A549 (cell line): ENCODE measurements at regions not wholly inside any gene's neighbourhood (a gene's known extent, or its start where the extent isn't known, plus 50 kb on each side); places are given as distances from the start of the nearest gene placed in this dataset.
A peak's percentile ranks its signal among the peaks of the same experiment; 100 is the strongest.

ENCODE experiments used
- ATAC-seq, 2 experiments: fragments of 200-7000 bp in 1 of 2; fragments of >200 bp in 1 of 2; cut with Nextera tagmentation in 1 of 2; cut with Tn5 transposase in 1 of 2; 3 replicates each; pipeline versions ENCODE4 v1.8.0 to v1.9.1; 2018 to 2020; ENCODE audit warnings: mild to moderate bottlenecking in 1 of 2, moderate library complexity in 1 of 2
- CTCF ChIA-PET: fragments of 300-600 bp; sonication (Branson Sonifier 250); formaldehyde crosslinking; extraction: SDS; loops from one replicate; lab custom pipeline; 2021; ENCODE audit warnings: antibody characterized with exemption, inconsistent platforms; lab: Yijun Ruan, JAX
- POLR2A ChIA-PET: fragments of 350-600 bp; formaldehyde crosslinking; extraction: SDS; loops from one replicate; lab custom pipeline; 2021; ENCODE audit warnings: antibody characterized with exemption, inconsistent platforms; lab: Yijun Ruan, JAX
- DNase-seq, 2 experiments: peaks; one replicate each; pipeline versions ENCODE4 v3.0.0 to v3.0.0-alpha.2; 2011 to 2016; ENCODE audit warnings: low read depth in 1 of 2, low spot score in 1 of 2
- FAIRE-seq: peaks from 2 replicates; lab custom pipeline; 2011; peaks lifted over from hg19 to GRCh38; lab: Jason Lieb, UNC
- H3K27ac ChIP-seq, 2 experiments: fragments of >200 bp; sonication (Bioruptor Twin); formaldehyde crosslinking; 3 replicates each; pipeline ENCODE4 v1.5.1; 2016 to 2017
- H3K4me1 ChIP-seq: fragments of >200 bp; sonication (Bioruptor Twin); formaldehyde crosslinking; 3 replicates; pipeline ENCODE4 v1.6.1; 2016
- H3K4me2 ChIP-seq: fragments of >200 bp; sonication (Bioruptor Twin); formaldehyde crosslinking; 3 replicates; pipeline ENCODE4 v1.6.1; 2016
- H3K4me3 ChIP-seq: fragments of >200 bp; sonication (Bioruptor Twin); formaldehyde crosslinking; 3 replicates; pipeline ENCODE4 v1.5.1; 2016
- H3K9me3 ChIP-seq: fragments of >200 bp; sonication (Bioruptor Twin); formaldehyde crosslinking; 3 replicates; pipeline ENCODE4 v1.6.1; 2016
- EP300 ChIP-seq, 2 experiments: fragments of >200 bp; sonication (Bioruptor Twin); formaldehyde crosslinking; IDR thresholded peaks; 2 replicates in 1 of 2; 3 replicates in 1 of 2; pipeline ENCODE4 v1.6.1; 2016 to 2017
- FOXS1 ChIP-seq: fragments of 250-450 bp; sonication (Bioruptor Pico); IDR thresholded peaks from 2 replicates; pipeline ENCODE4 v1.5.0; 2020; ENCODE audit warnings: mild to moderate bottlenecking, moderate library complexity
- GATA3 ChIP-seq: IDR thresholded peaks from 2 replicates; pipeline ENCODE4 v1.6.1; 2012; ENCODE audit warnings: borderline replicate concordance
- HOXB5 ChIP-seq: fragments of 250-450 bp; sonication (Bioruptor Pico); IDR thresholded peaks from 2 replicates; pipeline ENCODE4 v1.5.0; 2020; ENCODE audit warnings: mild to moderate bottlenecking, moderate library complexity
- JUNB ChIP-seq: fragments of >200 bp; sonication (Bioruptor Twin); formaldehyde crosslinking; IDR thresholded peaks from 2 replicates; pipeline ENCODE4 v1.6.1; 2016
- MAFK ChIP-seq: fragments of 450-650 bp; IDR thresholded peaks from 2 replicates; pipeline ENCODE4 v1.6.1; 2014; ENCODE audit not compliant: partially characterized antibody
- RARB ChIP-seq: fragments of 250-450 bp; sonication (Bioruptor Pico); IDR thresholded peaks from 2 replicates; pipeline ENCODE4 v1.8.0; 2021; ENCODE audit warnings: mild to moderate bottlenecking, moderate library complexity
- TP53 ChIP-seq: fragments of 250-450 bp; sonication (Bioruptor Pico); IDR thresholded peaks from 2 replicates; pipeline ENCODE4 v1.5.0; 2021; ENCODE audit warnings: mild to moderate bottlenecking, moderate library complexity
- ZFP36 ChIP-seq: fragments of 450-650 bp; IDR thresholded peaks from 2 replicates; pipeline ENCODE4 v1.6.1; 2014; ENCODE audit warnings: borderline replicate concordance; ENCODE audit not compliant: partially characterized antibody
- ZNF302 ChIP-seq: fragments of 250-450 bp; sonication (Bioruptor Pico); IDR thresholded peaks from 2 replicates; pipeline ENCODE4 v1.9.0; 2021; ENCODE audit warnings: inconsistent platforms, mild to moderate bottlenecking, moderate library complexity
- WGBS: methylation state at CpG from one replicate; pipeline ENCODE4 v1.1.6; 2017; ENCODE audit errors: missing lambda C conversion rate; 5-methylcytosine and 5-hydroxymethylcytosine counted together
- TF ChIP-seq, protein P1 (sequence below): IDR thresholded peaks from 2 replicates; pipeline ENCODE4 v1.6.1; 2012
- TF ChIP-seq, protein P2 (sequence below): fragments of 250-450 bp; sonication (Bioruptor Pico); IDR thresholded peaks from 2 replicates; pipeline ENCODE4 v1.5.0; 2020; ENCODE audit warnings: low read depth, mild to moderate bottlenecking, moderate library complexity
- TF ChIP-seq, protein P3 (sequence below): IDR thresholded peaks from 2 replicates; pipeline ENCODE4 v1.6.1; 2012
- TF ChIP-seq, protein P4 (sequence below): IDR thresholded peaks from 2 replicates; pipeline ENCODE4 v1.6.1; 2012; ENCODE audit warnings: low read depth, borderline replicate concordance
- TF ChIP-seq, protein P5 (sequence below): fragments of 250-450 bp; sonication (Bioruptor Pico); IDR thresholded peaks from 2 replicates; pipeline ENCODE4 v1.5.0; 2021; ENCODE audit warnings: mild to moderate bottlenecking, moderate library complexity, borderline replicate concordance

DNA sequence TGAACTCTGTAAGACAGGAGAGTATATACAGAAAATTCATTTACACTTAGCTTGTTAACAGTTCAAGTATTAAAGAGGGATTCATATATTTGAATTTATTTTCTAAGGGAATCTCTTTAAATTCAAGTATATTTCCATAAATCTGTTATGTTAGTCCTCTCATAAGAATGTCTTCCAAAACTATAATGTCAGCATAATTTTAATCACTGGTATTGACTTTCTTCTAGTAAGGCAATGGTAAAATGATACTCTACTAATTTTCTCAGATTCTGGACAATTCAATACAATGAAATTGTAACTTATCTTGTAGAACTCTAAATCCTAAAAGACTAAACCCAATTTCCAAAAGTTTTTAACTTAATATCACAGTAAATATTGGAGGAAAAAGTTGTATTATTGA is 66.3 kb upstream of the EPHA6 start:
- ChIA-PET POLR2A (no interaction called here), CTCF (no interaction called here)
- FAIRE-seq (no peak), DNase-seq (no peak)
- Histone ChIP-seq H3K4me1 (no peaks in the 10 kb centered on the region), H3K4me3 (no peak overlapping the region), H3K9me3 (no peaks in the 10 kb centered on the region), H3K4me2 (no peak overlapping the region)
- no peak for TF ChIP-seq EP300 (IDR thresholded peaks at IDR 0.05)
- no peak for TF ChIP-seq JUNB
- peak; percentile 71 for TF ChIP-seq MAFK
- TF ChIP-seq, all 56 proteins: peak for 1
- no peak for ATAC-seq
- no peak overlapping the region for H3K27ac ChIP-seq

DNA sequence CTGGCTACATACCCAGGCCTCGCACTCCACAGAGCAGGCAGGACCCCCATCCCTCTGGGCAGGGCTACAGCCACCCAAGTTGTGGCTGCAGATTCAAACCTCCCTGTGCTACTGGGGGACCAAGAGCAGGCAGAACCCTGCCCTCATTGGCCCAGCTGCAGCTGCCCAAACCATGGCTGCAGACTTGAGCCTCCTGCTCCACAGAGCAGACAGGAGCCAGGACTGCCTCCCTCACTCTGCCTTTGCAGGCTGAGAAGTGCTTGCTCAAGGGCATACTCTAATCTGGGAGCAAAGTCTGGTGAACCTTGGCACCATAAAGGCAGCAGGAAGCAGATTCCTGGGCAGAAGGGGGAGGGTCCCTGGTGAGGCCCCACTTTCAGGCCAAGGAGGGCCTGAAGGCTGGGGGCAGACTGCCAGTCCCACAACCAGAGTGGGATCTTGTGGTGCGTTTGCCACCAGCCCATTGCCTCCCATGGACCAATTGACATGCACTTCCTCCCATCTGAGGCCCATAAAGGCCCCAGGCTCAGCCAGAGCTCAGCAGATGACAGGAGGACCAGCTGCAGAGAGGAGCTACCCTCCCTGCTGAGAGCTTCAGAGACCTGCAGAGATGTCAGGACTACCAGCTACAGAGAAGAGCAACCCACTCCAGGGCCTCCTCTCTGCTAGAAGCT is 64.2 kb upstream of the EPHA6 start:
- ChIA-PET POLR2A (no interaction called here), CTCF (no interaction called here)
- ATAC-seq (no peak; a peak in 1 of 6 replicates), FAIRE-seq (no peak), DNase-seq (no peak)
- TF ChIP-seq FOXS1 = no peak
- TF ChIP-seq, protein P1, sequence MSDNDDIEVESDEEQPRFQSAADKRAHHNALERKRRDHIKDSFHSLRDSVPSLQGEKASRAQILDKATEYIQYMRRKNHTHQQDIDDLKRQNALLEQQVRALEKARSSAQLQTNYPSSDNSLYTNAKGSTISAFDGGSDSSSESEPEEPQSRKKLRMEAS = no peak
- 31% methylated on average over 2 of the region's 2 CpGs for WGBS
- Histone ChIP-seq H3K4me2 (no peak overlapping the region), H3K4me3 (no peak overlapping the region), H3K4me1 (no peaks in the 10 kb centered on the region), H3K27ac (no peak overlapping the region), H3K9me3 (no peaks in the 10 kb centered on the region)

DNA sequence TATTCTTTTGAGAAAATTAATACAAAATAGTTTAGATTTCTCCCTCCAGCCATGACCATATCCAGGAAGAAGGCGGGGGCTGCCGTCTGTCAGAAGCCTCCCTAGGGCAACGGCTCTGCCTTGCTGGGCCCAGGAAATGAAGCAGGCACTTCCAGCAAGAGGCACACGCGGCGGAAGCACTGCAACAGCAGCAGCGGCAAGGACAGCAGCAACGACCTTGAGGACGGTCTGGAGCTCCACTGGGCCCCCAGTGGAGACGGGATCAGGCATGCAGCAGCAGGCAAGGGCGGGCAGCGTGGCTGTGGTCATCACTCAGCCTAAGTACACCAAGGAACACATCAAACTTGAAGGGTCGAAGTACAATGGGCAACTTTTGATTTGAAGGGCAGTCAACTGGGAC is 61.3 kb upstream of the EPHA6 start:
- 44% methylated on average over 10 of the region's 13 CpGs for WGBS

DNA sequence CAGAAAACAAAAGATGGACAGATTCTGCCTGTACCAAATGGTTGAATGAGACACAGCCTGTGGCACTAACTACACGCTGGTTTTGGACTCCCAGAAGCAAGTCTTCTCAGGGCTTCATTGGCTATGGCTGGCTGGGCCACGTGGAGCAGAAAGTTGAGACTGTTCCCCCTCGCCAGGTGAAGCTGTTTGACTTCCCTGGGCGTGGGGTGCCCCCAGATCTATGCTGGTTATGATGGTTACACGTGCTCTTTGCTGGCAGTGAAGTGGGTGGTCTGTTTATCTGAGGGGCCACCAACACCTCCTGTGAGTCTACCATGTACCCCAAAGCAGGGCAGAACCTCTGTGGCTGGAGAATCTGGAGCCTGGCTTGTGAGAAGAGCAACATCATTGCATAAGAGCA is 60.3 kb upstream of the EPHA6 start:
- no peak overlapping the region for H3K4me2 ChIP-seq
- ChIA-PET CTCF (no interaction called here), POLR2A (no interaction called here)
- 6% methylated on average over 5 of the region's 5 CpGs for WGBS
- TF ChIP-seq GATA3 (no peak), ZNF302 (CRISPR knock-in tag) (no peak), RARB (CRISPR knock-in tag) (no peak), TP53 (CRISPR knock-in tag) (no peak), HOXB5 (no peak), ZFP36 (no peak)
- TF ChIP-seq, protein P2, sequence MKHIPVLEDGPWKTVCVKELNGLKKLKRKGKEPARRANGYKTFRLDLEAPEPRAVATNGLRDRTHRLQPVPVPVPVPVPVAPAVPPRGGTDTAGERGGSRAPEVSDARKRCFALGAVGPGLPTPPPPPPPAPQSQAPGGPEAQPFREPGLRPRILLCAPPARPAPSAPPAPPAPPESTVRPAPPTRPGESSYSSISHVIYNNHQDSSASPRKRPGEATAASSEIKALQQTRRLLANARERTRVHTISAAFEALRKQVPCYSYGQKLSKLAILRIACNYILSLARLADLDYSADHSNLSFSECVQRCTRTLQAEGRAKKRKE = no peak
- TF ChIP-seq, protein P1 = no peak
- TF ChIP-seq, protein P3, sequence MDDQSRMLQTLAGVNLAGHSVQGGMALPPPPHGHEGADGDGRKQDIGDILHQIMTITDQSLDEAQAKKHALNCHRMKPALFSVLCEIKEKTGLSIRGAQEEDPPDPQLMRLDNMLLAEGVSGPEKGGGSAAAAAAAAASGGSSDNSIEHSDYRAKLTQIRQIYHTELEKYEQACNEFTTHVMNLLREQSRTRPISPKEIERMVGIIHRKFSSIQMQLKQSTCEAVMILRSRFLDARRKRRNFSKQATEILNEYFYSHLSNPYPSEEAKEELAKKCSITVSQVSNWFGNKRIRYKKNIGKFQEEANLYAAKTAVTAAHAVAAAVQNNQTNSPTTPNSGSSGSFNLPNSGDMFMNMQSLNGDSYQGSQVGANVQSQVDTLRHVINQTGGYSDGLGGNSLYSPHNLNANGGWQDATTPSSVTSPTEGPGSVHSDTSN = no peak
- TF ChIP-seq, protein P4, sequence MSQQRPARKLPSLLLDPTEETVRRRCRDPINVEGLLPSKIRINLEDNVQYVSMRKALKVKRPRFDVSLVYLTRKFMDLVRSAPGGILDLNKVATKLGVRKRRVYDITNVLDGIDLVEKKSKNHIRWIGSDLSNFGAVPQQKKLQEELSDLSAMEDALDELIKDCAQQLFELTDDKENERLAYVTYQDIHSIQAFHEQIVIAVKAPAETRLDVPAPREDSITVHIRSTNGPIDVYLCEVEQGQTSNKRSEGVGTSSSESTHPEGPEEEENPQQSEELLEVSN = no peak
- no peaks in the 10 kb centered on the region for H3K4me1 ChIP-seq
- H3K27ac ChIP-seq = no peak overlapping the region
- H3K4me3 ChIP-seq = no peak overlapping the region
- ATAC-seq (no peak), FAIRE-seq (no peak), DNase-seq (no peak)
- H3K9me3 ChIP-seq = no peaks in the 10 kb centered on the region

More for the DNA sequence above, 61.3 kb upstream of the EPHA6 start:
- H3K4me3 ChIP-seq = no peak overlapping the region
- ChIA-PET POLR2A (no interaction called here), CTCF (no interaction called here)
- no peaks in the 10 kb centered on the region for H3K4me1 ChIP-seq
- FAIRE-seq (no peak), ATAC-seq (no peak), DNase-seq (no peak)
- H3K9me3 ChIP-seq = no peaks in the 10 kb centered on the region
- no peak overlapping the region for H3K27ac ChIP-seq
- TF ChIP-seq, protein P5, sequence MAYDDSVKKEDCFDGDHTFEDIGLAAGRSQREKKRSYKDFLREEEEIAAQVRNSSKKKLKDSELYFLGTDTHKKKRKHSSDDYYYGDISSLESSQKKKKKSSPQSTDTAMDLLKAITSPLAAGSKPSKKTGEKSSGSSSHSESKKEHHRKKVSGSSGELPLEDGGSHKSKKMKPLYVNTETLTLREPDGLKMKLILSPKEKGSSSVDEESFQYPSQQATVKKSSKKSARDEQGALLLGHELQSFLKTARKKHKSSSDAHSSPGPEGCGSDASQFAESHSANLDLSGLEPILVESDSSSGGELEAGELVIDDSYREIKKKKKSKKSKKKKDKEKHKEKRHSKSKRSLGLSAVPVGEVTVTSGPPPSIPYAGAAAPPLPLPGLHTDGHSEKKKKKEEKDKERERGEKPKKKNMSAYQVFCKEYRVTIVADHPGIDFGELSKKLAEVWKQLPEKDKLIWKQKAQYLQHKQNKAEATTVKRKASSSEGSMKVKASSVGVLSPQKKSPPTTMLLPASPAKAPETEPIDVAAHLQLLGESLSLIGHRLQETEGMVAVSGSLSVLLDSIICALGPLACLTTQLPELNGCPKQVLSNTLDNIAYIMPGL (CRISPR knock-in tag) = no peak
- no peak for TF ChIP-seq HOXB5
- TF ChIP-seq, protein P3 = no peak
- no peak overlapping the region for H3K4me2 ChIP-seq
